Stimulated activated CD8-positive, alpha-beta memory T cell treated with anti-CD3 and anti-CD28 coated beads, Interleukin-4, amount 100 ng/mL, for 48 hours (primary cell): ENCODE measurements at regions not wholly inside any gene's neighbourhood (a gene's known extent, or its start where the extent isn't known, plus 50 kb on each side); places are given as distances from the start of the nearest gene placed in this dataset.

Experiments used
- DNase-seq: peaks from one replicate; pipeline ENCODE4 v3.0.0-alpha.2; 2020

DNA sequence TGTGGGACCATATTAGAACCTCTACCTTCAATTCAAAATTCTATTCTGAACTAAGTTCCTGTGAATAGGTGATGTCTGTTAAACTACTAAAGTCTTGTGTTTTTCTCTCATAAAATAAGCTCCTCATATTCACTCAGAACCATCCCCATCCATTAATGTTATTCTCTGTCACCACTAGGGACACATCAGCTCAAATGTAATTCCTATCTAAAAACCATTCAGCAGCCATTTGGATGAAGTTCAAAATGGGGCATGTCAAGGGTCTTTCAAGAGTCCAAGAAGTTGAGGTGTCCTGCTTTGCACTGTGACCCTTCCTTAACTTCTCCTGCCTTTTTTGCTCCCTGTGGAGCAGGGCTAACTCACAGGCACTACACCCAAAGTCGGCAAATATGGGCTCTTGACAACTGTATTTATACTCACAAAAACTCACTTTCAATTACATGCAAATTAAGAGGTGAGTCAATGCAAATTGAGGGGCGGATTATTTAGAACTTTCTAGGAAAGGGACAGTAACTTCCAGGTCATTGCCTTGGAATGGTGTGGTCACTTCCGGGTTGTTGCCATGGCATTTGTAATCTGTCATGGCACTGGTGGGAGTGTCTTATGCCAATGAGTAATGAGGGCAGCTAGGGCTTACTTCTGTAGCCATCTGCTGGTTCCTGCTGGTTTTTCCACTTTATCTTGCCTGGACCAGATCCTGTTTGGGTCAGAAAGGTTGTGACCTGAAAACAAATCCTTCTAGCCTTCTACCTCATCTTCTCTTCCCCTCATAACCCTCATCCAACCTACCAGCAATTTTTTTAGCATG lies 128.2 kb upstream of the COX10 start:
- DNase-seq = no peak

DNA sequence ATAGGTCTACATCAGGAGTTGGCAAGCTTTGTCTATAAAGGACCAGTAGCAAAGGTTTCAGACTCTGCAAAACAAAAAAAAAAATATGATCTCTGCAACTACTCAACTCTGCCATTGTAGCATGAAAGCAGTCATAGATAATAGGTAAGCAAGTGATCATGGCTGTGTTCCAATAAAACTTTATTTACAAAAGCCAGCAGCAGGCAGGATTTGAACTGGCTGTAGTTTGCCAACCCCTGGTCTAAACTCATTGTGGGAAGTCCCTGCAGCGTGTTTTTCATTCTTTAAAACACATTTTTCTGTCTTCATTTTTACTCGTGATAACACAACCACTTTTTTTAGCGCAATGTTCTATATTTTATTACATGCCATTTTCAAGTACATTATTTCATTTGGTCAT lies 127.5 kb upstream of the COX10 start:
- no peak for DNase-seq

DNA sequence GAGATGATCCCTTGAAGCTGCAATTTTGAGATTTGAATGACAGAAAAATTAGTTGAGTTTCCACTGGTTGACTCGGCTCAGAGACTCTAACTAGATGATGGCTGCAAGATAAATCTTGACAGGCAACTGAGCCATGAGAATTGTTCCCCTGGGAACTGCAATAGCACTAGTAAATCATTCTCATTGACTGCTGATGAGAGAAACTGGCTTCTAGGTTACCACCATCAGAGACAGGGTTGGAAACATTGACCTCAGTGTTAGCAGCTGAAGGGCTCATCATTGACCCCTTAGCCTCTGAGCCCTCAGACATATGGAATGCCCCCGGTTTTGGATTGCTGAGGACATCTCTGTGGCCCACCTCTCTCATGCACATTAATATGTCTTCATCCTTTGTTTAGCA lies 125.4 kb upstream of the COX10 start:
- no peak for DNase-seq

DNA sequence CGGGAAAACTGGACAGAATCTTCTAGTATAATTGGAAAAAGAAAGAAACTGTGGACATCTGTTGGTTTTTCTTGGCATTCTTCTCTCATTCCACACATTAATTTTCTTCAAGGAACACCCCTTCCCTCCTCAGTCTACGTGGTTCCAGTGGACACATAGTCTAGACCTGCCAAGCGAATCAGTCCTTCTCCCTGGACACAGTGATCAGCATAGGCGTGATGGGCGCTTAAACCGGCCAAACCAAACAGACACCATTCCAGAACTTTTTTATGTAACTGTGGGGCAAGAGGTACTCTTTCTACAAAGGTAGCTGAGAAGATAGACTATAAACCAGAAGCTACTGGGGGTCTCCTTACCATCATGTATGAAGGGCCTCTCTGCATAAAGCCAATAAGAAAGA lies 121.8 kb upstream of the COX10 start:
- DNase-seq = no peak

DNA sequence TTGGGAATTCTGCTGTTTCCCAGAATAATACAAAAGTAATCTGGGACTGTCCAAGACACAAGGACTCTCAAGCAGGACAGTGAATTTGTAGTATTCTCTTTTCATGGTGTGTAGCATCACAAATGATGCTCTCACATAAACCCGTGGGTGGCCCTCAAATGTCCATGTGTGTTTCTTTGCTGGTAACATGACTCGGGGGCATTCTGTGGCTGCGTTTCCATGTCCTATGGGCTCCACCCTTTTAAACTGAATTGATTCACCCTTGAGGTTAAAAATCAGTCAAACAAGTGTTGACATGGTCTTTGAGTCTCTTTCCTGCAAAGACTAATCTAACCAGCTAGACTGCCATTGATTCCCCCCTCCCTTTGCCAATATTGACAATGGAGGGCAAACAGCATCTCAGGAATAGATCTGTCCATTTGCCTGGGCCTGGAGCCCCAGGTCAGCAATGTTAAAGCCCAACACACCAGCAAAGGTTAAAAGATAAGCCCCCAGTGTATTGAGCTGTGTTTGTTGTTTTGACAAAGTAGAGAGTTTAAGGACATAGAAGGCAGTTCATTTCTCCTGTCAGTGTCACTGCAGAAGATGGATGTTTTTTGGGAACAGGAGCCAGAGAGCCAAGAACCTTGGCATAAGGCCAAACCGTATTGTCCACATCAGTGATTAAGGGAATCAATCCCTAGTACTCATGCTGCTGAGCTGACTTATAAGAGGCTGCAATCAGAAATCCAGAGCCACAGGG lies 117.1 kb upstream of the COX10 start:
- DNase-seq = no peak

DNA sequence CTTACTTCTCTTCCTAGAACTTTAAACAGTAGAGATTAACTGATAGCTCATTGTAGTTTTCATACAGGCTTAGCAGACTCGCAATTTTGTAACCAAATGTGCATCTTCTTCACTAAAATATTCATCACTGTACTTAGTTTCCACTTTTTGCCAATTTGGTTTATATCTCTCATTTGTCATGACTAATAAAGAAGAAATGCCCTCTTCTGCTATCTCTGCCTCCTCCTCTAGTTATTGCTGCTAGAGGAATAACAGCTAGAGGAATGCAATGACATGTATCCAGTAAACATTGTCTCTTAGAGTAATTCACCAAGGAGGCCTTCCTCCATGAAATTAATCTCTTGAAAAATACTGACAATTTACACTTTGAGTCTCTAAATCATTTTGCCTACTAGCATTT lies 115.5 kb upstream of the COX10 start:
- no peak for DNase-seq

DNA sequence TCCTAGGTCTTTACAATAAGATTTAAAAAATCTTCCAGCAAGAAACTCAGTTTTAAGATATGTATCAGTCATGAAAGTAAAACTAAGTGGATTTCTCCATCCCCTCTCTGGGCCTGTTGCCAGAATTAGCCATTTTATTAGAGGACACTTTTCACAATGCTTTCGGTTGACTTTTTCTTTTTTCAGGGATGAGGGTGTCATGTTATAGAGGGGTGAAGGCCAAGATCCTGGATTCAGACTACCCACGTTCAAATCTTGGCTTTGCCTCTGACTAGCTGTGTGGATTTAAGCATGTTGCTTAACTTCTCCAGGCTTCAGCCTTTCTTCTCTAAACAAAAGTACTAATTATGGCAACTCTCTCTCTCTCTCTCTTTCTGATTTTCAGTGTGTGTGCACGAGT lies 111.7 kb upstream of the COX10 start:
- DNase-seq = no peak

DNA sequence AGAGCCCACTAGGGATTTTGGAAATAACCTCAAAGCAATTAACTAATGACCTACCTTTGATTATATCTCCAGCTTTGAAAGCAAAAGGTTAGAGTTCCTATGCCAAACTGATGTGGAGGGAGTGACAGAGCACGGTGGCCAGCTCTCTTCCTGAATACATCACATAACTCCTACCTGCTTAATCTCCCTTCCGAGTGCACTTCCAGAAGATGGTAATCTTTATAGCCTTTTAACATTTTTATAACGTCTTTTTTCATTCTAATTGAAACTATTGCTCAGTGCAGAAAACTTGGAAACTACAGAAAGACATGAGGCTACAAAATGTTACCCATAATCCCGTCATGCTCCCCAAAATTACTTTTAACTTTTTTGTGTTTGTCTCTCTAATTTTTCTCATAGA lies 110.5 kb upstream of the COX10 start:
- DNase-seq = no peak

DNA sequence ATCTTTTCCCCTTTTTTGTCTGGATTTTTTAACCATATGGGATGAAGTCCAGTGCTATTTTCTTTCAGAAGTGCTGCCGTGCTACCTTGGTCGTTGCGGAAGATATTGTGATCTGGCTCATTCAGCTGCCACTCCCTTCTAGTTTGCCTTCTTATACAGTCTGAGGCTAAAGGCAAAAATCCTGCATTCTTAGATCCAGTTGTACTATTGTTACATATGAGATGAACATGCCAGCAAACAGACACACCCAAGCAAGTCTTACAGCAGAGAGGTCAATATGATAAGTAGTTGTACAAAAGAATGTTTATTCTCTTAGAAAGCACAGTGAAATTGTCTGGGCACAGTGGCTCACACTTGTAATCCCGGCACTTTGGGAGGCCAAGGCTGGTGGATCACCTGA lies 108.0 kb upstream of the COX10 start:
- DNase-seq = no peak

DNA sequence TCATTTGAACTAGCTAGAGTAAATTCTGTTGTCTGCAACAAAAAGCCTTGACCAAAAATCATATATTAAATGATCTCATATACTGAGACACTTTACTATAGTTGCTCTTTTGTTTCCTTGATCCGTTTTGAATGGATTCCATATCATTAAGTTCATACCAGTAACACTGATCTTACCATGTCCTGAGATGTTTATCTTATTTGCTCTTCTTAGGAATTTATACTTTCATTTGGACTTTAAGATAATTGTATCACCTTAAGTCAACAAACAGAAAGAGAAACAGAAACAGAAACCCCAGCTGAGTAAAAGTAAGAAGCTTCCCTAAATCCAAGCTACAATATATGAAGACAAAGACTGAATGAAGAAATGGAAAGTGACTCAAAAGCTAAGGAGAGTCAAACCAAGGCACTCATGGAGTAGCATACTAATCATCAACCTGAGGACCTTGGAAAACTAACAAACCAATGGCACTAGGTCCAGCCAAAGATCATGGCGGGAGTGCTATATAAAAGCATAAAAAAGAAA lies 106.5 kb upstream of the COX10 start:
- no peak for DNase-seq

DNA sequence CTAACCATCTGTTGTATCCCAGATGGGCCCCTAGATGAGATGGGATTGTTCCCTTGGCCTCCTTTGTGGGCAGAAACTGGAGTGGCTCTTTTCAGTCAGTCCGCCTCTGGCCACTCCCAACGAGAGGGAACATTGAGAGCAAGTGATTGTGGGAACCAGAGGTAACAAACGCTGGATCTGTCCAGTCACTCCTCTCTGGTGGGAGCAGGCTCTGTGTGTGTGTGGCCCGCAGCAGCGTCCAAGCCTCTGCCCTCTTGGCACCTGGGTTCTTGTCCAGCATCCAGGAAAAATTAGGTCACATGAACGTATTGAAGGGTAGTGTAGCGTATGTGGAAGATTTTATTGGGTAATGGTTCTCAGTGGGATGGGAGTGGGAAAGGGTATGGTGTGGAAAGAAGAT lies 101.9 kb upstream of the COX10 start:
- no peak for DNase-seq

DNA sequence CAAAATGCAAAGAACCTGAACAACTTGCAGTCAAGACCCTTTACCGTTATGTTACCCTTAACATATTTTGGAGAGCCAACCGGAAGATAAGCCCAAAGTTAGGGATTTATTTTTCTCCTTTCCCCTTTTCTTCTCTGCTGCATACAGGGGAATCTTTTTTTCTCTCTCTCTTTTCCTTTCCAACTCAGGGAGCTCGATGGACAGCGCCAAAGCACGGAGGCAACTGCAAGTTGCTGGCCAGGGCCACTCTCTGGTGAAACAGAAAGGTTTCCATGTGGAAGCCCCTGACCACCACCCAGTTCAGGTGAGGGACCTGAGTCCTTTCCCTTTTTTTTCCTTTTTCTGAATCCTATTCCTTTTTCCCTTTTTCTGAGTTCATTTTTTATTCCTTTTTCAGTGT lies 98.8 kb upstream of the COX10 start:
- DNase-seq = no peak

DNA sequence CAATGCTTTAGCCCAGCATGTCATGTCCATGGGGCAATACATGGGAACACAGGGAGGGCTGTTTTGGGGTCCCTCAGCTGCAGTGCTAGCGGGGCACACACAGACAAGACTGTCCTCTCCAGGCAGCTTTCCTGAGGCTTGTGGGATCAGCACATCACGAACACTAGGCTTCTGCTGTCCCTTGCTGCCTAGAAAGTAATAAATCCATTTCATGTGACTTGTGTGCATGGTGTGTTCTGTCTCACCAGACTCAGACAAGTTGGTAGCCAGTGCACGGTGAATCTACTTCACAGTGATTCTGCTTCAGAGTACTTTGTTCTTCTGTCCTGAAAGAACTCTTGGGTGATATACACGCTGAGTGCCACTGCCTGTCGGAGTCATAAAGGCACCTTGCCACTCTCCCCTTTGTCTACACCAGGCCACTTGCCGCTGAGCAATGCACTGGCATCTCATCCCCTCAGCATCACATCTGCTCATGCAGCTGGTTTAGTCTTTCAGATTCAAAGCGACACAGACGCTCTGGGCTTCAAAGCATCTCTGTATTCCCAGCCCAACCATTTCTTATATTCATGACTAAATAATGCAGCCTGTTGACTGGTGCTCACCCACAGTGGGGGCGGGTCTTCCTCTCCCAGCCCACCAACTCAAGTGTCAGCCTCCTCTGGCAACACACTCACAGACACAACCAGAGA lies 95.2 kb upstream of the COX10 start:
- DNase-seq = no peak

DNA sequence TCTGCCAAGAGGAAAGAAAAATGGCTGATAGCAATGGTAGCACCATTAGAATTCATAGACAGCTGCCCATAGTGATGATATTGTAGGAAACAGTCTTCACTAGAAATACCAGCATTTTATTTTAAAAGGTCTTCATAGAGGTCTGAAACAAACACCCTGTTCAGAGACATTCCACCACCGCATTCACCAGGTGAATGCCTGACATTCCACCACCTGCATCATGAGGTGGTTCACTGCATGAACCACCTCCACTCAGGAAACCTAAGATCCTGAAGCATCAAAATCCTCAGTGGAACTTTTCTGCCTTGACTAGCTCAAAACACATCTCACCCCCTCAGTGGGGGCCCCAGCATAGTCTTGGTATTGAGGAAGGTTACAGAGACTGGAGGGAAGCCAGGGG lies 91.5 kb upstream of the COX10 start:
- DNase-seq = no peak

DNA sequence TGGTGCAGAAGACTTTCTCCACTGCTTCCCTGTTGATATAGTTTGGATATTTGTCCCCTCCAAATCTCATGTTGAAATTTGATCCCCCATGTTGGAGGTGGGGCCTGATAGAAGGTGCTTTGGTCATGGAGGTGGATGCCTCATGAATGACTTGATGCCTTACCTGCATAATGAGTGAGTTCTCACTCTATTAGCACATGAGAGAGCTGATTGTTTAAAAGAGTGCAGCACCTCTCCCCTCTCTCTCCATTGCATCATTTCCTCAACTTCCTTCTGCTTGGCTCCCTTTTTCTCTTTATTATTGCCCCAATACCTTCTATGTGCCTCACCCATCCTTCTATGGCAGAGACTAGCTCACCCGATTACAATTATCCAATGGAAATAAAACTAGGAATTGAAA lies 90.8 kb upstream of the COX10 start:
- no peak for DNase-seq

DNA sequence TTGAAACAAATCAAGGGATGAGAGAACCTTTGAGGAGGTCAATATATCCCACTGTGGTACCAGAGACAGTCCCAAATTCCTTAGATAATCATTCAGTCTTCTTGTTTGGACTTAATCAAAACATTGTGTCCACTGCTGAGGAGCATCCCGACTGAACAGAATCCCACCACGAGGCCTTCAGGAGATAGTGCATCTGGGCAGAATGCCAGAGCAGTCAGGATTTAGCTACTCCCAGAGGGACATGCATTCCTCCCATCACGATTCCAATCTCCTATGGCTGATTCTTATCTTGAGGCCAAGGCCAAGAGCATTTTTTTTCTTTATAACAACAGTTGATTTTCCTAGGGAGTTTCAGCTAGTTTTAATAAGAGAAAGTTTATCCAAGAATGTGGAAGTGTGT lies 87.4 kb upstream of the COX10 start:
- DNase-seq = no peak

DNA sequence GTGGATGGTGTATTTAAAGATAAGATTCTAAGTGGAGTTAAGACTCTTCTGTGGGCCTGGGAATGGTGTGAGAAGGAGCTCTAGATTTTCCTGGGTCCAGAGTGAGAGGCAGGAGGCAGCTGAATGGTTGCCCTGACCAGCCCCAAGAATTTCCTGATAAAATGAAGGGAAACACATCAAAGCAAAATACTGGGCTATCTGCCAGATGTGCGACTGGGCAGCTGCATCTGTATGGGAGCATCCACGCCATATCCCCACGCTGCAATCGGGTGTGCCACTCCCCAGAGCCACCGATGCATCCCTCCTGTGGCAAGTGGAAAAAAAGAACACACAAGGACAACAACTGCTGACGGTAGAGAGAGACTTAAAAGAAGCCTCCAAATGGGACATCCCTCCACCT lies 84.3 kb upstream of the COX10 start:
- no peak for DNase-seq

DNA sequence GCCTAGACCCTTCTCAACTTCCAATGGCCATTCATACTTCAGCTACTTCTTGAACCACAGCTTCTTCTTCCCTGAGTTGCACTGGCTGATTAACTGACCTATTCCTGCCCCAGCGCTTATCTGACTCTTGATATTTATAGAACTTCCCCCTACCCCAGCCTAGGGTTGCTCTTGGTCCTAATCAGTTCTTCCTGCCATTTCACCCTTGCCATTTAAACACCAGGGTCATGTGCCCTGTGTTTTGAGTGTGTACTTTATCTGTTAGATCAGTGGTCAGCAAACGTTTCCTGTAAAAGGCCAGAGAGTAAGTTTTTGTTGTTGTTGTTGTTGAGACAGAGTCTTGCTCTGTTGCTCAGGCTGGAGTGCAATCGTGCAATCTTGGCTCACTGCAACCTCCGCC lies 82.4 kb upstream of the COX10 start:
- no peak for DNase-seq

DNA sequence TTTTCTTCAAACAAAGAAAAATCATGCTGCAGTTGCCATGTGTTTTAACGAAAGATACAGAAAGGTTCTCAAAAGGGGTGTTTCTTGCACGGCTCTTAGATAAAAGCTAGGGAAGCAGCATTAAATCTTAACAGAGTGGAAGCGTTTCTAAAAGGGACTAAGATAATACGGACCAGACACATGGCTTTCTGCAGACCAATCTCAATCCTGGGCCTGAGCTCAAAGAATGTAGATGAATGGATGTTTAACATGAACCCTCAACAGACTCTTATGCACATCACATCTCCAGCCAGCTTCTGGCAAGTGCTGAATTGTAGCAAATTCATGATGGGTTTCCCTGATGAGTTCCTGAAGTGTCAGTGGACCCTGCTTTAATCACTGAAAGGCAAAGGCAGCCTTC lies 80.2 kb upstream of the COX10 start:
- no peak for DNase-seq

DNA sequence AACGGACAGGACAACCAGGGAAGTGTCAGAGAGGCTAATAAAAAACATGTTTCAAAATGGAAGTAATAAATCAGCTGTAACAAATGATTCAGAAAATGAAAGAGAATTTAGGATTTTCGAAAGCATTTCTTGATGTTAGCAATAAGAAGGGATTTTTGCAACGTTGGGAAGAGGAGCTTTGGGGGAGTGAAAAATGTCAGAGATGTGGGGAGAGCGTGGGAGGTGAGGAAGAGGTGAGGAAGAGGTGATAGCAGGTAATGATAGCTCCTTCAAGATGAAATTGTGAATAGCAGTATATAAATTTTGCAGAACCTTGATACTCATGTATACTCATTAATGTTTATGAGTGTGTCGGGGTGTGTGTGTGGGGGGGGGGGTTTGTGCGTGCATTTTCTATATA lies 76.2 kb upstream of the COX10 start:
- no peak for DNase-seq

DNA sequence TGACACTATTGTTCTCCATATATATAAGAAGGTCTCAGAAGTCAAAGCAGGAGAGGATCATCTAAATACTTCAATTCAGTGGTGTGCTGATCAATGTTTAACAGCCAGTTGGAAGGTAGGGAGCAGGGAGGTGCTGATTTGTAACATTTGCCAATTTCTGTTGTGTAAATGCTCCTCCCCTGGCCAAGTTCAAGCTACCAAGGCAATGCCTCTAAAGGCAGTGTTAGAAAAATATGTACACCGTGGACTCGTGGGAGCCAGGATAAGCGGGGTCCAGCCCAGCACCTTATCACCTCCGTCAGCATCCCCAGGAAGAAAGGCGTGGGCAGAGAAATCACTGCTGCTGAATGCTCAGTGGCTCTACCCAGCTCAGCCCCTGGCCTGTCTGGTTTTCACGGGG lies 75.3 kb upstream of the COX10 start:
- DNase-seq = no peak

DNA sequence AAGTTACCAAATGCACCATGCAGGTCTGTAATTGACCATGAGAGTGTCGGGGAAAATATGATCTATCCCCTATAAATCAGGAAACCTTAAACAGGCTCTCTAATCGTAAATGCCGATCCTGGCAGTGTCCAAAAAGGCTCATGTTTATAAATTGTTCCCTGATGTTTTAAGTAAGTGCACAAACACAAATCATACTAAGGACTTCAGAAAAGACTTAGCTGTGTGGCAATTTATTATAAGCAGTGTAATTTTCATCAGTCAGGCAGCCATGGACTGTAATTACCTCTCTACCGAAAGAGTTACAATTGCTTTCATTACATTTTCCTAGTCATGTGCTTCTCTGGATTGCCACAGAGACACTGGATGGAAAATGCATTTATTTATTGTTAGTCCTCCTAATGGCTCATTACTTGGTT lies 73.4 kb upstream of the COX10 start:
- DNase-seq = no peak

DNA sequence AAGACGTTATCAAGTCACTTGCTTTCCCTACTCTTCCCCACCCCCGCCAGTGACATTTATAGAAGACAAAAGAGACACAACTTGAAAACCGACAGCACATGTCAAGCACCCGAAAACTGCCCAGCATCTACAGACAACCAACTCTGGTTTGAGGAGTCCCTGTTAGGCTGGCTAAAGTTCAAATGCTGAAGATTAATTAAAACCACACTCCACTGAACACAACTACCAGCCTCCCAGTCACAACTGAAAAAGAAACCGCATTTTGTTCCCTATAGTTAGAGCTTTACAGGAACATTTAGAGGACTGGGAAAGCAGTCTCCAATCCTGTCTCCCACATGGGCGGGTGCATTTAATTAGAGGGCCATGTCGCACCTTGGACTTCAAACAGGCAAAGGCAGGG lies 73.0 kb upstream of the COX10 start:
- no peak for DNase-seq

DNA sequence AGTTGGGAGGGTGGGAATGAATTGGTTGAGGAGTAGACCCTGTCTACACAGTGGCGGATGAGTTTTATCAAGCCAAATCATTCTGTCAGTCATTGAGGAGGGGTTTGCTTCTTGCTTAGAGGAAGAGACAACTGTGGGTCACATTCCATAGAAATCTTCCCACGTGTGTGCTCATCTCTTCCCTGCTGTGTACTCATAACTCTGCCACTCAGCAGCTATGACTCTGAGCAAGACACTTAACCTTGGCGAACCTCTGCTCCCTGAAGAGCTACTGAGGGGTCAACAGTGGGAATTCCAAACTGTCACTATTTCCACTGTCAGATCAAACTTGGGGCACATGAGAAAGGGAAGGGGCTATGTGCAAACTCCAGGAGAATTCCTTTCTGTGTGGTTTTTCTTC lies 72.6 kb upstream of the COX10 start:
- DNase-seq = no peak
